Lower leg skin (tissue), 4 donors: ENCODE measurements at regions not wholly inside any gene's neighbourhood (a gene's known extent, or its start where the extent isn't known, plus 50 kb on each side); places are given as distances from the start of the nearest gene placed in this dataset.

ENCODE experiments used
- DNase-seq, 2 donors: peaks; one replicate each; pipeline ENCODE4 v3.0.0-alpha.2; 2019; ENCODE audit warnings: low spot score in 2 of 2
- H3K4me3 ChIP-seq: fragments of 200-600 bp; sonication (generic); 2 replicates; pipeline ENCODE4 v1.5.1; 2017; ENCODE audit warnings: mild to moderate bottlenecking, low read depth; ENCODE audit not compliant: poor library complexity, severe bottlenecking
- POLR2A ChIP-seq, 2 donors: fragments of 450-650 bp; IDR thresholded peaks; one replicate each; pipeline ENCODE4 v1.6.1; 2016 to 2017; ENCODE audit warnings: antibody characterized with exemption in 2 of 2, mild to moderate bottlenecking in 1 of 2, moderate library complexity in 1 of 2
- whole genome bisulfite sequencing, 2 donors: methylation state at CpG; one replicate each; pipeline ENCODE4 v1.1.5; 2018; 5-methylcytosine and 5-hydroxymethylcytosine counted together
- intact Hi-C: fragments of 100-400 bp; cut with DNase I; formaldehyde crosslinking; loops from one replicate; pipeline ENCODE4 v1.15.0; 2023; ENCODE audit warnings: low total_unique reads
- TF ChIP-seq, protein P1 (sequence below), 3 donors: fragments of 450-650 bp; IDR thresholded peaks; one replicate each; pipeline ENCODE4 v1.5.1; 2016; ENCODE audit warnings: antibody characterized with exemption in 3 of 3, mild to moderate bottlenecking in 3 of 3, moderate library complexity in 2 of 3

DNA sequence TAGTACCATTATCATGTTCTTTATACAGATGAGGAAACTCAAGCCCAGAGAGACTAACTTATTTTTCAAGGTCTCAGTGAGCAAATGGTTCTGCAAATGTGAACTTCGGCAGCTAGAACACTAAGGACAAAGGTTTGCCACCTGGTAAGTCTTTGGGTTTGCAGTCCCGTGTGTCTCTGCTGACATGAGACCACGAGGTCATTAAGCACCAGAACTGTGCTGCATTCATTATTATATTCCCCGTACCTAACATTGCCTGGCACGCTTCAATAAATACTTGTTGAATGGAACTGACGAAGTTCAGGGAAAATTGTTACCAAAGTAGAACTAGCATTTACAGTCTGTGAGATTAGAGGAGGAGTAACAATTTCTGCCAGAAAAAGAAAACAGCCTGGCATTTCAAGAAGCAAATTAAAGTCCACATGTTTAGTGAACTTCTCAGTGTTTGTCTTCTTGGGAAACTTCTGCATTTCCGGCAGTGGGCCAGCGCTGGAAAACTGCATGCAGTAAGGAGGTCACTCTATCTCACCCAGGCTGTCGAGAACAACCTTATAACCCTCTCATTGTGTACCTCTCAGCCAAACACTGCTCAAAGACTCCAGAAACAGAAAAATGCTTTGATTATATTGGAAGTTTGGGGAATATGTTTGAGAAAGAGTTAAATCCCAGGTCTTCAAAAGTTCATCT, 67.4 kb upstream of the CPEB2 start:
- TF ChIP-seq, protein P1, sequence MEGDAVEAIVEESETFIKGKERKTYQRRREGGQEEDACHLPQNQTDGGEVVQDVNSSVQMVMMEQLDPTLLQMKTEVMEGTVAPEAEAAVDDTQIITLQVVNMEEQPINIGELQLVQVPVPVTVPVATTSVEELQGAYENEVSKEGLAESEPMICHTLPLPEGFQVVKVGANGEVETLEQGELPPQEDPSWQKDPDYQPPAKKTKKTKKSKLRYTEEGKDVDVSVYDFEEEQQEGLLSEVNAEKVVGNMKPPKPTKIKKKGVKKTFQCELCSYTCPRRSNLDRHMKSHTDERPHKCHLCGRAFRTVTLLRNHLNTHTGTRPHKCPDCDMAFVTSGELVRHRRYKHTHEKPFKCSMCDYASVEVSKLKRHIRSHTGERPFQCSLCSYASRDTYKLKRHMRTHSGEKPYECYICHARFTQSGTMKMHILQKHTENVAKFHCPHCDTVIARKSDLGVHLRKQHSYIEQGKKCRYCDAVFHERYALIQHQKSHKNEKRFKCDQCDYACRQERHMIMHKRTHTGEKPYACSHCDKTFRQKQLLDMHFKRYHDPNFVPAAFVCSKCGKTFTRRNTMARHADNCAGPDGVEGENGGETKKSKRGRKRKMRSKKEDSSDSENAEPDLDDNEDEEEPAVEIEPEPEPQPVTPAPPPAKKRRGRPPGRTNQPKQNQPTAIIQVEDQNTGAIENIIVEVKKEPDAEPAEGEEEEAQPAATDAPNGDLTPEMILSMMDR (IDR thresholded peaks at IDR 0.05), result no peak
- no peak for TF ChIP-seq POLR2A (IDR thresholded peaks at IDR 0.05)
- WGBS, 2 donors, result 77 to 82% methylated on average over 9 of the region's 9 CpGs
- no peak for DNase-seq
- no peak overlapping the region for H3K4me3 ChIP-seq
- intact Hi-C loops, result no loop called here

DNA sequence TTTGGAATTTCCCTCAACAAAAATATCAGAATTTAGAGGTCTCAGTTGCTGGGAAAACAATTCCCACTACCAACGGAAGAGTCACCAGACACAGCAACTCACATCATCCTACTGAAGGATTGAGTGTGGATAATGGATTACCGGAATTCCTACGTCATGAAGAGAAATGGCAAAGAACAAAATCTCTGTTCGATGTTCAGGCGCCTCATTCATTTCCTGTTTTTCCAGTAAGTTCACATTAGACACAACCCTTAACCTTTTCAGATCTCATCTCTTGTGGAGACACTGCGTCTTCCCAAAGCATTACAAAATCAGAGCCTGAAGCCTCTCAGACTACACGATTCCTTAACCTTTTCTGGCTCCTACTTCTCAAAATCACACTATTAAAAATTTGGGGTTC, 58.5 kb upstream of the CPEB2 start:
- intact Hi-C loops, result no loop called here
- no peak for TF ChIP-seq POLR2A (IDR thresholded peaks at IDR 0.05)
- DNase-seq, result no peak
- no peak overlapping the region for H3K4me3 ChIP-seq
- 52 to 54% methylated on average over 7 of the region's 7 CpGs for WGBS, 2 donors

DNA sequence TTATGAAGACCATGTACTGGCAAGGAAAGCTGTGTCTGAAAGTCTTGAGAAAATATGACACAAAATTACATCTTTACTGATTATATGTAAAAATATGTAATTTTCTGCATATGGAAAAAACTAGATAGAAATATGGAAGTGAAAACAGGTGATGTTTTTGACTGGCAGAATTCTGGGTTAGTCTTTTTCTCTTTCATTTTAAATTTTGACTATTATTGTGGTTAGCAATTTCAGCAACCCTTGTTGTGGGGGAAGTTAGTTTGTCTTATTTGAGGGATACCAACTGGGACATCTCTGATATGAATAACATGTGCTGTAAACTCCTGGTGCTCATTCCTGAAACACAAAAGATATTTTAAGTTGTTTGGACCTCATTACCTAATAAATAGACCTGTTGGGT, 49.9 kb upstream of the CPEB2 start:
- no peak for DNase-seq

More for the DNA sequence above, 49.9 kb upstream of the CPEB2 start:
- H3K4me3 ChIP-seq, result no peak overlapping the region
- no peak for TF ChIP-seq POLR2A (IDR thresholded peaks at IDR 0.05)
- TF ChIP-seq, protein P1 (IDR thresholded peaks at IDR 0.05), result no peak
- intact Hi-C loops, result no loop called here
